NCI-H2227 treated with DMSO at 0.1 percent for 48 hours (cell line): ENCODE measurements at regions not wholly inside any gene's neighbourhood (a gene's known extent, or its start where the extent isn't known, plus 50 kb on each side); places are given as distances from the start of the nearest gene placed in this dataset.
"Not testable (repeated sequence)": the region's sequence is repeated elsewhere in the genome, so short reads cannot be mapped to it uniquely, and the experiment has no call there.

Source experiments
- DNase-seq: peaks from one replicate; lab custom pipeline; 2025; lab: John Stamatoyannopoulos, UW

DNA sequence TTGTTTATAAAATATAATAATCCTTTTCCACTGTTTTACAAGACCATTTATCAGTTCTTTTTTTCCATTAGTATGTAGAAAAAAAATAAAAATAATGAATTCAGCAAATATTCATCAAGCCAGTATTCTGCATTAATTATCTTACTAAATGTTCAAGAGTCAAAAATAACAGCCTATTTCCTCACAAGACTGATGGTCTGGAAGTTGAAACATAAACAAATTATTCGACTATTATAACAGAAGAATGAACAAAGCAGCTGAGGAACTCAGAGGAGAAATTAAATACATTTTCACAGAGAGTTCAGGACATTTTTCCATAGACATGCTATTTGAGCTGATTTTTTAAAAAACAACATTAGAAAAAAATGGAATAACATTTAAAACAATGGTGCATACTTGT, 2594.8 kb downstream of the ARAP2 start:
- no peak for DNase-seq

DNA sequence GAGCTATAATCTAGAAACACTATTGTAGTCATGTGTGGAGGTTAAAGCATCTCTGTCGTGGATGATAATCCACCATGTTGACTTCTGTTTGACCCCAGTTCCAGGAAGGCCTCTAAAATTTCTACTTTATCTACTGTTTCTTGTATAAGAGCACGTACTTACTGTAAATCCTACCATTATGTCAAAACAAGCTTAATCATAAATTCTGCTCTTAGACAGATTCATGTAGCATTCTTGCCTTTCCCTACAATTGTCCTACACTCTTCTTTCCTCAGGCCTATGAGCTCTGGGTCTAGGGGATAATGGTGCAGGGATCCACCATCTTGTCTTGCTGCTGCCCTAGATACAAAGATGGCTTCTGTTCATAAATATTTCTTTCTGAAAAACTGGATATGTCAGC, 2594.3 kb downstream of the ARAP2 start:
- no peak for DNase-seq

DNA sequence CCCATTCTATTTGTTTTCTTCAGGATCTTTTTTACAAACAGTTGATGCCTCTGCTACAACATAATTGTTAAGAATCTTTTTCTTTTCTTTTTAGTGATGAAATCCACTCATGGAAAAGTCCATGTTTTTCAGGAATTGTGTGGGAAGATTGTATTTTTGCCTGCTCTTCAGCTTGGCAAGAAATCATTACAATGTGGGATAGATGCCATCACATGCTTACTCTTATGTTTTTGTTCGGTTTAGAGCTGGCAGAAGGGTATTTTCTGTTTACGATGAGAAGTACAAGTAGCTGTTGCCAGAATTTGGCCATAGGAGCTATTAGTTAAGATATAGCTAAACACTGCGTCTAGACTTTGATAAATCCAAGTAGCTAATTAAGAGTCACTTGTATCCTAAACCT, 2585.3 kb downstream of the ARAP2 start:
- DNase-seq = no peak

DNA sequence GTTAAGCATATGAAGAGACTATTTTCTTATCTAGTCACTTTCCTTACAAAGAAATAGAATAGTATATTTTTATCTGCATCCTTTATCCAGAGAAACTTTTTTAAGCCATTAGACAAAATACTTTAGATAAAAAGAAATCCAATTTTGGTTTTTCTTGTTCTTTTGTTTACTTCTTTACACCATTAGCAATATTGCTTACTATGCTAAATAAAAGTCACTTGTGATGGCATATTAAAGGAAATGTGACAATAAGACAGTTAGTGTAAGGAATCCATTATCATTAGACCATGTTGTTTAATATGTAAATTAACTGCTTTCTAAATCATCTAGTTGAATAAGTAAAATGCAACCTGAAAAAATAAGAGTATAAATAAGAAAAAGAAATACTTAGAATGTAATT, 2582.7 kb downstream of the ARAP2 start:
- no peak for DNase-seq

DNA sequence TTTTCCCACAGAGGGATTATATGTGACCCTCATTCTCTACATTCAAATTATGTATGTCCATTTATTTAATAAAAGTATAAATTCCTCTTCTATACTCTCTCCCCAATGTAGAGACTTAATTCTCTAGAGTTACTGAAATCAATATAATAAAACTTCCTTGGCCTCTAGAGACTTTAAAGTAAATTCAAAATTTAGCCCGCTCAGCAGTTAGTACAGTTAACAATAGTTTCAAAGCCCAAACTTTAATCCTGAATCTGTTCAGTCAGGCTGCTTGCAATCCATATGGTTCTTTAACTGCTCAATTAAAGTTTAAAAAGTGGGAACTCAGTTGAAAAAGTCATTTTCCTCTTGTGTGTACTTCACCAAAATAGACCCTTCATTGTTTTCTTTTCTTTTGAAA, 2558.4 kb downstream of the ARAP2 start:
- DNase-seq = no peak

DNA sequence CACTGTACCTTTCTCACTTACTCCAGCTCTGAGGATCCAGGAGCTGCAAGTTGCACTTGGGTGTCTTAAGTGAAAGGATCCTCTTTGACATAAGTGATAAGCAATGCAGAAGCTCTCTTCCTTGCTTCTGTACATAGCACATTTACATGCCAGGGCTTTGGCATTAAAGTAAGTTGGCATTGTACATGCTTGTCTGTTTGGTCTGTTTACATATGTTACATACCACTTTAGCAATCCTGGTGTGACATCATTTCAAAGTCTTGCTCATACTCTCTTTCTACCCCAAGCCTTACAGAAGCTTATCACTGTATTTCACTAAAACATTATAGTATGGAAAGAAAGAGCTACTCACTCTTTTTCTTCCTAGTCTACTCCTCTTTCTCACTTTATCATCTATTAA, 2548.3 kb downstream of the ARAP2 start:
- DNase-seq = no peak

DNA sequence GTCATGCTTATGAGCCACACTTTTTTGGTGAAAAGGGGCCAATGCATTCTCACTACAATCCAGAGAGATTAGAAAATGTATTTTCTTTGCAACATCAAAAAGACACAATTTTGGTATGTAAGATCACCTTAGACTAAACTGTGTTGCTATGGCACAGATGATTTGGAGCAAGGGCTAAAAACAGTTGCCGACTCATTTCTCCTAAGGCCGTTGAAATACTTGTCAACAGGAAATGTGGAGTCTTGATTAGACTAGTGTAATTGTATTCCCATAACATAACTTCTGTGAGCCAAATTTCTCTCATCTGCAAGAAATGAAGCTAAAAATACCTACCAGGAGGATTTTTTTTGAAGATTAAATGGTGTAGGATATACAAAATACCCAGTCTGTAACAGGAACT, 2547.7 kb downstream of the ARAP2 start:
- no peak for DNase-seq

GRCh38 chr4:33709247-33709646, 2535.1 kb downstream of the ARAP2 start:
- DNase-seq = no peak

DNA sequence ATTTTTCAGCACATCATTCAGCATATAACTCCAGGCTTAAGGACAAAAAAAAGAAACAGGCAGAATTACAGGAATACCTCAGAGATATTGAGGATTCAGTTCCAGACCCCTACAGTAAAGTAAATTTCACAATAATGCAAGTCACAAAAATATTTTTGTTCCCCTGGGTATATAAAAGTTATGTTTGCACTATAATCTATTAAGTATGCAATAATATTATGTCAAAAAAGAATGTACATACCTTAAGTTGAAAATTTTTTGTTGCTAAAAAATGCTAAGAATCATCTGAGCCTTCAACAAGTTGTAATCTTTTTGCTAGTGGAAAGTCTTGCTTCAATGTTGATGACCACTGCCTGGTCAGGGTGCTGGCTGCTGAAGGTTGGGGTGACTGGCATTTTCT, 2532.5 kb downstream of the ARAP2 start:
- no peak for DNase-seq

DNA sequence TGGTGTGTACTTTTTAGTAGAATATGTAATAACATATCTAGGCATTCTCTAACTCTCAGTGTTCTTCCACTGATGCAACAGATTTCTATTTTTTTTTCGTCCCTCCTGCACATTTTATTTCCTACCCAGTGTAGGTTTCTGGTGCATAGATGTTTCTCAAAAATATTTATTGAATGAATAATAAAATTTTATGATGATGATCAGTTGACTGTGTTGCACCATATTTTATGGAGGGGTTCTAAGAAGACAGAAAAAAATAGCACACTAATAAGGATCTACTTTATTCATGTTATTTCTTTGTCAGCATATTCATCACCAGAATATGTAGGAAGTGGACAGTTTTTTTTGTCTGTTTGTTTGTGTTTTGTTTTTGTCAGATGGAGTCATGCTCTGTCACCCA, 2529.3 kb downstream of the ARAP2 start:
- DNase-seq = no peak

DNA sequence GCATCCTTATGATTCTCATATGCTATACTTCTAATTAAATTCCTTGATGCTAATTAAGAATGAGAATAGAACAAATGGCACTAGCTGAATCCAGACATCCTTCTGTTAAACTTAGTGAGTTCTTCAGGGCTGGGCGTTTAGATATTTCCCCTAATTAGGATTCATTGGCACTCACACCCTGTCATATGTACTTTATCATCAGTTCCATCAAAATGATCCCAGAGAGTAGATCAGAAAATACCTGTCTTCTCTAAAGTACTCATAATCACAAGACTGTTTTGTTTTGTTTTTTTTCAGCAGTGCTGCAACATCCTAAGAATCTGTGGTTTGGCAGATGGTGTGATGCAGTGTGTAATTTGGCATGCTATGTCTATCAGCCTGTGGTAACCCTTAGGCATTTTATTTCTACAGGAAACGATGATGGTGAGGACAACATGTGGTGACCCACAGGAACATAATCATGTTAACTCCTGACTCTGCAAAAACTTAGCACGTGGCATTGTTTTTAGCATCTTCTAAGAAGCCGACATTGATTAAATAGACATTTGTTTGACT, 2528.4 kb downstream of the ARAP2 start:
- DNase-seq = no peak

DNA sequence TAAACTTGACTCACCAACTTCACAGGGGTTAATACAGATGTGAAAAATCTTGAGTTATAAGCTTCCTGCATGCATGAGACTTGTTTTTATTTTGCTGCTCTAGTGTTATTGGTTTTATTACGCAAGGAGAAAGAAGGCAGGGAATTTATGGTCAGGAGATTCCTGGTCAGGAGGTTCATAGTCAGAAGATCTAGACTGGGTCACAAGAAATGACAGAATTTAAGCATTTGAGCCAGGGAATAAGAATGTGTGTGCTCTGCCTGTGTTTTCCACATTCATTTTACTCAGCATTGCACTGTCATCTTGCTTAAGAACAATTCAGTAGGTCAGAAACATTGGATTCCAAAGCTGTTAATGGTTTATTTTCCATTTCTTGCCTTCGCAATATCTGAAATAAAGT, 2522.1 kb downstream of the ARAP2 start:
- DNase-seq = no peak

DNA sequence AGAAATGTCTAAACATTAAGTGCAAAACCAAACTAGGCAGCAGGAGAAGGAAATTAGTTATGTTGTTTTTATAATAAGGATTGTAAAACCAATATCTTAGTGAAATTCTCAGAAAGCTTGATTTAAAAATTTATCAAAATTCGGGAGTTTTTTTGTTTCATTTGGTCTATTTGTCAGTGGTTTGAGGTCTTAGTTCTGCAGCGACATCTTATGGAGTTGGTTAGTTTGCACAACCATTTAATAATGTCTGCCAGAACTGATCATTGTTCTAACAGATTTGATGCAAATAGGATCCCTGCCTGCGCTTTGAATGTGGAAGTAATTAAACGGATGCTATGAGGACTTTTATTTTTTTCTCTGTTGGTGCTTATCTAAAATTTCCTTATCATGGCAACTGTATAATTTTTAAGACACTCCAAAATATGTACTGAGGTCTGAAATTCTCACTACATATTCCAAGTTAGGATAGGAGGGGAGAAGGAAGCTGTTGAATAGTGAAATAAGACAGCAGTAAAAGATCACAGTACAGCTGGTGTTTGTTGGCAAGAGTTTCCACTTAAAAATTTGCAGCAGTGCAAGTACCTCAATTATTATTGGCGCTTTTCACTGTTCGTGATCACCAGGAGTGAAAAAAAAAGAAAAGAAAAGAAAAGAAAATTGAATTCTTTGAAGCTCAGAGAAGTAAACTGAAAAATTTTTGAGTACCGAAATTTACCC, 2521.4 kb downstream of the ARAP2 start:
- DNase-seq = no peak

- DNase-seq = no peak
These were observed 2519.6 kb downstream of the ARAP2 start for GRCh38 chr4:33724685-33725084.

DNA sequence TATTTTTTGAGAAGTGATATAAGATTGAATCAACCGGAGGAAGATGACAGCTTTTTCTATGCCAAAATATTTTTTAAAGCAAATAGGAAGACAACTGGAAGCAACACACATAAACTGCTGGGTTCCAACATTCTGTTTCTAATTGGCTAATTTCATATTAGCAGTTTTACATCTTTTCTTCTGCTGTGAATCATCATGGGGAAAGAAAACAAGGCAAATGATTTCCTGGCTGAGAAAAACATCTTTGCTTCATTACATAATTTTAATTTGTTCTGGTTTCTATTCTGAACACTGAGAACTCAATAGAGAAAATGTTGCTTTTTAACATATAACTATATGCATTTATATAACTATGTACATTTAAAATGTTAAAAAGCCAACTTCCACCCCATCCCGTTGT, 2518.5 kb downstream of the ARAP2 start:
- DNase-seq = no peak

GRCh38 chr4:33737726-33738125, 2506.6 kb downstream of the ARAP2 start:
- DNase-seq = no peak

- DNase-seq = no peak
These were observed 2504.3 kb downstream of the ARAP2 start for GRCh38 chr4:33739884-33740632.

GRCh38 chr4:33740871-33741270, 2503.4 kb downstream of the ARAP2 start:
- not testable (repeated sequence) for DNase-seq

GRCh38 chr4:33746979-33747378, 2497.3 kb downstream of the ARAP2 start:
- no peak for DNase-seq

DNA sequence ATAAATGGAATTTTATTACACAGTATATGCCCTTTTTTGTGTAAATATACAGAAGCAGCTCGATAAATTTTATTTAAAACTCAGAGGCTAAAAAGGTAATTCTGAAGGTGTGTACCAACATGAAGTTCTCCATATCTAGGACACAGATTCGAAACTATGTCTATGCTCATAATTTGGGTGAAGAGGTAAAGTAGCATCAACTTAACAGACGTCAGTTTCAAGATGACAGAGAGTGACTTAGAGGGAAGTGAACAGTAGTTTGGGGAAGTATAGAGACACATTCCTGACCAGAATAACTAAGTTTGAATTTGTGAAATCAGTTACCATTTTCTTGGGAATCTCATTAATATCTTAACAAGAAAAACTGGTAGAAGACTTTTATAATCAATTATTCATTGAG, 2493.3 kb downstream of the ARAP2 start:
- DNase-seq = no peak

DNA sequence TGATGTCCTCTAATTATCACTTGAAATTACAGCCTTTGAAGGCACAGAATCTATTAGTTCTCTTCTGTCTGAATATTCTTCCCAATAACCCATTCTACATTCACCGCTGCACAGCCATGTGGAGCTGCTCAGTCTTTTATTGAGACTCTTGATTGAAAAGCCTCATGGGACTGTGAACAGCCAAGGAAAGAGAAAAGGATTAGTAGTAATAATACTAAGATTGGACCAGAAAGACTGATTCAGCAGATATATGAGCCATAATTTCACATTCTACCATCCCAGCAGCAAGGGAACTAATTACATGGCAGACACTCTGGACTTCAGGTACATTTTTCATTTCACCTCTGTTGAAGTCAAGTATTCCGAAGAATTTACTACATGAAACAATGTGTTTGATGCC, 2471.7 kb downstream of the ARAP2 start:
- DNase-seq = no peak

DNA sequence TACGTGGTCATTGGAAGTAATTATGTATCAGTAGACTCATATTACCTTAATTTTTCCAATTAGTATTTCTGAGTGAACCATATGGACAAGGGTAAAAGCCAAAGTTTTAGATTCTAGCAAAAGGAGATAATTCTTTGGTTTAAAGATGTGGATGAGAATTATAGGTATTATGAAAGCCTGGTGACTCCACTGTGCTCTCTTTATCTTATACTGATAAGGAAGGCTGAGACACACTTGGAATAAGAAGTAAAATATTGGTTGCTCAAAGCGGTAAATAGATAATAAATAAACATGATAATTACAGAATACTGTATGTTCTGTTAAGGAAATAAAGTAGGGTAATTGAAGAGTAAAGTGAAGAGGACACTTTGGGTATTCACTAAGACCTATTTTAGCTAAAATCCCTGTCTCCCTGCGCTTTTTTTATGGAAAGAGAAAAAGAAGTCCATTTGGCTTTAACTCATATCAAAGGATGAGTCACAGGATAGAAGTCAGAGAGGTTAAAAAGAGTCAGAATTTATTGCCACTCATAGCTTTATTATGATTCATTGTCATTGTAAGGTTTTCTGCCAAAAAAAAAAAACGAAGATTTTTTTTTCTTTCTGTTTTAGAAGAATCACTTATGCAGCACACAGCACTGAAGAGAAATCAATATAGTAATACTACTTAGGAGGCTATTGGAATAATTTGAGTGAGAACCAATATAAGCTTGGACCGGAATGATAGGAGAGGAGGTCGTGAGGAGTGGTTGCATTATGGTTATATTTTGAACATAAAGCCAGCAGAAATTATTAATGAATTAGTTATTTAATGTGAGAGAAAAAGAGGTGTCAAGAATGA, 2463.1 kb downstream of the ARAP2 start:
- no peak for DNase-seq

DNA sequence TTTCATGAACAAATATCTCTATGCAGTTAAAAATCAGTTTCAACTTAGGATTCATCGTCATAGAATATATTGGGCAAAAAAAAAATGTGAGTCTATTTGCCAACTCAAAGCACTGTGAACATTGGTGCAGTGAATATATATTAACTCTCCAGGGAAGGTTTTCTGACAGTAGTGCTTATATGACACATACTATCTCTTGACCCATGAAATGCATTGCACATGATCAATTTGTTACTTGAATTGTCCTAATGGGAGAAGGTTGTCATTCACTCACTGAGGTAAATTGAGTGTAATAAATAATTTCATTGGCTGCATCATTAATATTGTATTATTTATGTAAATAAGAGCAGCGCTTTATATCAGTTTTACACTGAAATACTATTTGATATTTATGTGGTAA, 2458.5 kb downstream of the ARAP2 start:
- no peak for DNase-seq
